Natural killer cell treated with Interleukin-12 subunit alpha and Interleukin-12 subunit beta and Interleukin-15 and Interleukin-18, amount 100 ng/mL, for 72 hours (primary cell): ENCODE measurements at regions not wholly inside any gene's neighbourhood (a gene's known extent, or its start where the extent isn't known, plus 50 kb on each side); places are given as distances from the start of the nearest gene placed in this dataset.

Experiments
- ATAC-seq, 2 donors: fragments of 150-1000 bp; cut with Tn5 transposase in 1 of 2; sonication (Bioruptor Pico), chemical (Tn5 transposase) in 1 of 2; 2 replicates each; pipeline ENCODE4 v1.10.0; 2021
- DNase-seq: peaks from one replicate; pipeline ENCODE4 v3.0.0; 2022; ENCODE audit warnings: low spot score
- H3K27ac Mint-ChIP-seq, 2 donors: 1 replicate in 1 of 2; 2 replicates in 1 of 2; pipeline ENCODE4 v1.8.0; 2022; ENCODE audit warnings: mixed read lengths in 2 of 2, mild to moderate bottlenecking in 1 of 2, moderate library complexity in 1 of 2
- H3K27me3 Mint-ChIP-seq, 2 donors: 1 replicate in 1 of 2; 2 replicates in 1 of 2; pipeline ENCODE4 v1.8.0; 2022; ENCODE audit warnings: mixed read lengths in 2 of 2
- H3K36me3 Mint-ChIP-seq: one replicate; pipeline ENCODE4 v1.8.0; 2022; ENCODE audit warnings: mixed read lengths
- H3K4me1 Mint-ChIP-seq, 2 donors: 1 replicate in 1 of 2; 2 replicates in 1 of 2; pipeline ENCODE4 v1.8.0; 2022; ENCODE audit warnings: low read depth in 2 of 2, mixed read lengths in 2 of 2, mild to moderate bottlenecking in 1 of 2
- H3K4me3 Mint-ChIP-seq: one replicate; pipeline ENCODE4 v1.8.0; 2022; ENCODE audit warnings: mixed read lengths
- H3K9me3 Mint-ChIP-seq: 2 replicates; pipeline ENCODE4 v1.8.0; 2022; ENCODE audit warnings: mixed read lengths

- DNase-seq (no peak), ATAC-seq (no peak)
- H3K4me1 Mint-ChIP-seq = peaks cover 6 to 35% of the 10 kb centered on the region in 2 donors
These were observed 111.1 kb upstream of the DTNBP1 start for GRCh38 chr6:15773806-15774410.

GRCh38 chr6:15770347-15771143 lies 107.7 kb upstream of the DTNBP1 start:
- Mint-ChIP-seq H3K36me3 (no peaks in the 10 kb centered on the region), H3K27ac (peak overlapping the region; percentile 7 to 64), H3K4me3 (peak overlapping the region; percentile 64), H3K4me1 (peaks cover 6 to 9% of the 10 kb centered on the region in 2 donors), H3K9me3 (no peaks in the 10 kb centered on the region), H3K27me3 (peaks cover 16 to 20% of the 10 kb centered on the region in 2 donors)
- DNase-seq (no peak), ATAC-seq (peak; percentile 48 to 85)

More at GRCh38 chr6:15773806-15774410, 111.1 kb upstream of the DTNBP1 start:
- peaks cover 11 to 24% of the 10 kb centered on the region in 2 donors for H3K27me3 Mint-ChIP-seq
- no peak overlapping the region for H3K4me3 Mint-ChIP-seq
- H3K27ac Mint-ChIP-seq = no peak overlapping the region
- H3K36me3 Mint-ChIP-seq = no peaks in the 10 kb centered on the region
- no peaks in the 10 kb centered on the region for H3K9me3 Mint-ChIP-seq

- Mint-ChIP-seq H3K4me3 (no peak overlapping the region), H3K4me1 (peaks cover 6 to 9% of the 10 kb centered on the region in 2 donors), H3K27ac (peak overlapping the region in 1 of 2 donors; percentile 64), H3K36me3 (no peaks in the 10 kb centered on the region), H3K27me3 (peaks cover 18% of the 10 kb centered on the region in 2 donors), H3K9me3 (no peaks in the 10 kb centered on the region)
- DNase-seq = no peak
- peak in 1 of 2 donors; percentile 4 for ATAC-seq
These were observed 106.7 kb upstream of the DTNBP1 start for GRCh38 chr6:15769511-15770018.

GRCh38 chr6:15768999-15769398 lies 106.2 kb upstream of the DTNBP1 start:
- Mint-ChIP-seq H3K9me3 (no peaks in the 10 kb centered on the region), H3K27me3 (peaks cover 16 to 23% of the 10 kb centered on the region in 2 donors), H3K4me3 (no peak overlapping the region), H3K27ac (no peak overlapping the region), H3K4me1 (peaks cover 6 to 9% of the 10 kb centered on the region in 2 donors), H3K36me3 (no peaks in the 10 kb centered on the region)
- no peak for ATAC-seq
- DNase-seq = no peak

GRCh38 chr6:15763837-15764236 lies 101.0 kb upstream of the DTNBP1 start:
- no peak overlapping the region for H3K27ac Mint-ChIP-seq
- peaks cover 0 to 18% of the 10 kb centered on the region in 2 donors for H3K27me3 Mint-ChIP-seq
- DNase-seq (no peak), ATAC-seq (no peak)
- no peaks in the 10 kb centered on the region for H3K36me3 Mint-ChIP-seq
- H3K4me3 Mint-ChIP-seq = no peak overlapping the region
- H3K9me3 Mint-ChIP-seq = no peaks in the 10 kb centered on the region
- no peaks in the 10 kb centered on the region for H3K4me1 Mint-ChIP-seq

- Mint-ChIP-seq H3K27ac (no peak overlapping the region), H3K27me3 (peaks cover 0 to 18% of the 10 kb centered on the region in 2 donors), H3K4me1 (no peaks in the 10 kb centered on the region), H3K9me3 (no peaks in the 10 kb centered on the region), H3K36me3 (no peaks in the 10 kb centered on the region), H3K4me3 (no peak overlapping the region)
- no peak for ATAC-seq
- no peak for DNase-seq
These were observed 100.5 kb upstream of the DTNBP1 start for GRCh38 chr6:15763364-15763763.

GRCh38 chr6:15761045-15761502 lies 98.2 kb upstream of the DTNBP1 start:
- Mint-ChIP-seq H3K36me3 (no peaks in the 10 kb centered on the region), H3K4me1 (no peaks in the 10 kb centered on the region), H3K27me3 (peaks cover 0 to 18% of the 10 kb centered on the region in 2 donors), H3K27ac (no peak overlapping the region), H3K4me3 (no peak overlapping the region), H3K9me3 (no peaks in the 10 kb centered on the region)
- no peak for DNase-seq
- ATAC-seq = no peak

- Mint-ChIP-seq H3K27me3 (peaks cover 0 to 5% of the 10 kb centered on the region in 2 donors), H3K27ac (no peak overlapping the region), H3K4me3 (no peak overlapping the region)
These were observed 95.9 kb upstream of the DTNBP1 start for GRCh38 chr6:15758631-15759215.

GRCh38 chr6:15755526-15755925 lies 92.7 kb upstream of the DTNBP1 start:
- Mint-ChIP-seq H3K4me1 (no peaks in the 10 kb centered on the region), H3K36me3 (no peaks in the 10 kb centered on the region), H3K27ac (no peak overlapping the region), H3K27me3 (peaks cover 0 to 3% of the 10 kb centered on the region in 2 donors), H3K9me3 (no peaks in the 10 kb centered on the region), H3K4me3 (no peak overlapping the region)
- DNase-seq = no peak
- no peak for ATAC-seq

More at GRCh38 chr6:15758631-15759215, 95.9 kb upstream of the DTNBP1 start:
- no peaks in the 10 kb centered on the region for H3K36me3 Mint-ChIP-seq
- DNase-seq (no peak), ATAC-seq (no peak)
- H3K9me3 Mint-ChIP-seq = no peaks in the 10 kb centered on the region
- no peaks in the 10 kb centered on the region for H3K4me1 Mint-ChIP-seq

GRCh38 chr6:15754706-15755079 lies 91.9 kb upstream of the DTNBP1 start:
- Mint-ChIP-seq H3K27me3 (peaks cover 0 to 3% of the 10 kb centered on the region in 2 donors), H3K36me3 (no peaks in the 10 kb centered on the region), H3K4me3 (no peak overlapping the region), H3K27ac (no peak overlapping the region), H3K4me1 (no peaks in the 10 kb centered on the region), H3K9me3 (no peaks in the 10 kb centered on the region)
- DNase-seq = no peak
- ATAC-seq = no peak

- H3K36me3 Mint-ChIP-seq = no peaks in the 10 kb centered on the region
- DNase-seq (no peak), ATAC-seq (no peak)
- no peaks in the 10 kb centered on the region for H3K9me3 Mint-ChIP-seq
- H3K4me1 Mint-ChIP-seq = no peaks in the 10 kb centered on the region
- peaks cover 0 to 3% of the 10 kb centered on the region in 2 donors for H3K27me3 Mint-ChIP-seq
- no peak overlapping the region for H3K4me3 Mint-ChIP-seq
- H3K27ac Mint-ChIP-seq = peak overlapping the region in 1 of 2 donors; percentile 31
These were observed 91.3 kb upstream of the DTNBP1 start for GRCh38 chr6:15754035-15754705.

GRCh38 chr6:15752820-15753219 lies 90.0 kb upstream of the DTNBP1 start:
- Mint-ChIP-seq H3K4me1 (no peaks in the 10 kb centered on the region), H3K36me3 (no peaks in the 10 kb centered on the region), H3K9me3 (no peaks in the 10 kb centered on the region), H3K27me3 (peaks cover 0 to 3% of the 10 kb centered on the region in 2 donors), H3K27ac (no peak overlapping the region), H3K4me3 (no peak overlapping the region)
- DNase-seq (no peak), ATAC-seq (no peak)

GRCh38 chr6:15751721-15752350 lies 89.0 kb upstream of the DTNBP1 start:
- no peaks in the 10 kb centered on the region for H3K4me1 Mint-ChIP-seq
- no peak for ATAC-seq
- no peak overlapping the region for H3K4me3 Mint-ChIP-seq
- no peak overlapping the region for H3K27ac Mint-ChIP-seq
- H3K9me3 Mint-ChIP-seq = no peaks in the 10 kb centered on the region
- H3K27me3 Mint-ChIP-seq = peaks cover 0 to 3% of the 10 kb centered on the region in 2 donors
- H3K36me3 Mint-ChIP-seq = no peaks in the 10 kb centered on the region
- no peak for DNase-seq
